ENCODE measurements at regions not wholly inside any gene's neighbourhood (a gene's known extent, or its start where the extent isn't known, plus 50 kb on each side); places are given as distances from the start of the nearest gene placed in this dataset.

DNA sequence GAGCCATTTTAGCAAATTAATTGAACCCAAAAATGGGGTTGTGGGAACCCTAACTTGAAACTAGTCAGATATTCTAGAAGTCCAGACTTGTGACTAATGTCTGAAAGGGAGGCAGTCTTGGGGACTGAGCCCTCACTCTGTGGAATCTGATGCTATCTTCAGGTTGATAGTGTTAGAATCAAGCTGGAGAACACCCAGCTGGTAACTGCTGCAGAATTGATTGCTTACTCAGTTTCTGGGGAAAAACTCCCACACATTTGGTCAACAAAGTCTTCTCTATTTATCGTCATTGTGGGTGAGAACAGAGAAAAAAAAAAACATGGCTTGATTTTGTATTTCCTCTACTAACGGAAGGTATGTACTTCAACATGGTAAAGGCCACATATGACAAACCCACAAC, 1925.8 kb upstream of the CELF4 start:
- no peaks in the 10 kb centered on the region for H3K4me1 Mint-ChIP-seq (ENCODE audit: insufficient read depth, unreplicated experiment)
- ChIA-PET CTCF (interaction anchor here (0.6 to 0.7 kb wide), 2 partner anchors 294 to 517 kb away, joined by 3 to 5 read pairs; no protein-coding TSS in a partner anchor), POLR2A (no interaction called here)
- no peaks in the 10 kb centered on the region for H3K9me3 Mint-ChIP-seq (ENCODE audit: unreplicated experiment)
- H3K4me3 Mint-ChIP-seq (ENCODE audit: unreplicated experiment): no peak overlapping the region
- TF ChIP-seq CTCF (IDR thresholded peaks at IDR 0.05; ENCODE audit: unreplicated experiment): no peak
- intact Hi-C loops (cut with micrococcal nuclease): no loop called here
- DNase-seq (ENCODE audit: unreplicated experiment): no peak
- no peaks in the 10 kb centered on the region for H3K27me3 Mint-ChIP-seq (ENCODE audit: insufficient read depth, unreplicated experiment)
- BruUV-seq (replicated peaks): no TSS peak
- no peaks in the 10 kb centered on the region for H3K36me3 Mint-ChIP-seq (ENCODE audit: insufficient read depth, unreplicated experiment)
- no peak overlapping the region for H3K27ac Mint-ChIP-seq (ENCODE audit: low read depth, unreplicated experiment)

DNA sequence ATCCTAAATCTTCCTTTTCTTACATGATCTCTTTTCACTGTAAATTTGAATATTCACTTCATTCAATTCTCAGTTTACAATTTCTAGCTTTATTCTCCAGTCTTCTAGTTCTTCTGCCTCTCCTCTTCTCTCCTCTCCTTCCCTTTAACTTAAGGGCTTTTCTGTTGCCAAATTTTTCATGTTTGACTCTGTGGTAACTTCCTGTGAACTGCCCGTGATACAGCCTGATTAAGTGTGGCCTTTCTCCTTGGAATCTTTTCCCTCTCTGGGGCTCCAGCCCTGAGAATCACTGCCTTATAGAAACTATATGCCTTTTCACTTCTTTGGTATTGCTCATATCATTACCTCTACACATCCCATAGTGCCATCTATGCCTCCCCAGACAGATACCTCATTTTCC, 1923.8 kb upstream of the CELF4 start:
- no peak for TF ChIP-seq CTCF (IDR thresholded peaks at IDR 0.05; ENCODE audit: unreplicated experiment)
- no TSS peak for BruUV-seq (replicated peaks)
- Mint-ChIP-seq H3K9me3 (ENCODE audit: unreplicated experiment) (no peaks in the 10 kb centered on the region), H3K27ac (ENCODE audit: low read depth, unreplicated experiment) (no peak overlapping the region), H3K36me3 (ENCODE audit: insufficient read depth, unreplicated experiment) (no peaks in the 10 kb centered on the region), H3K4me1 (ENCODE audit: insufficient read depth, unreplicated experiment) (peaks cover 5% of the 10 kb centered on the region), H3K4me3 (ENCODE audit: unreplicated experiment) (no peak overlapping the region), H3K27me3 (ENCODE audit: insufficient read depth, unreplicated experiment) (no peaks in the 10 kb centered on the region)
- intact Hi-C loops (cut with micrococcal nuclease): no loop called here
- POLR2A ChIA-PET: no interaction called here
- CTCF ChIA-PET: no interaction called here
- no peak for DNase-seq (ENCODE audit: unreplicated experiment)

DNA sequence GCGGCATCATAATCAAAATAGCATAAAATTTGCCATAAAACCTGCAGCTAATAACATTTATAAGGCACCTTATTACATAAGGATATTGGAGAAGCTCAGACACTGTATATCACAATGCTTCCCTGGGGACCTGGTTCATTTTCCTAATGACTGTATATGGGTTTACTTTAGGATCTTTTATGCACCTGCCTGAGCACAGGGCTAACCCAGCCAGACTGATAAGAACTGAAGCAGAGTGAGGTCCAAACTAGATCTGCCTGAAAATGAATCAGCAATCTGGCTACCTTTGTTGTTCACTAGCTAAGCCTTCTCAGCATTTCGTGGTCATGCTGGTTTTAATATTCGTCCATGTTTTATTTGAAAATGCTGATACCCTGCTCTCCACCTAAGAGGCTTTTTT, 1922.3 kb upstream of the CELF4 start:
- POLR2A ChIA-PET: interaction anchor here (0.6 to 0.8 kb wide), 4 partner anchors 14 to 1868 kb away, joined by 3 to 7 read pairs (median 4); no protein-coding TSS in a partner anchor
- Mint-ChIP-seq H3K27me3 (ENCODE audit: insufficient read depth, unreplicated experiment) (no peaks in the 10 kb centered on the region), H3K36me3 (ENCODE audit: insufficient read depth, unreplicated experiment) (no peaks in the 10 kb centered on the region), H3K4me3 (ENCODE audit: unreplicated experiment) (no peak overlapping the region), H3K9me3 (ENCODE audit: unreplicated experiment) (no peaks in the 10 kb centered on the region), H3K27ac (ENCODE audit: low read depth, unreplicated experiment) (no peak overlapping the region), H3K4me1 (ENCODE audit: insufficient read depth, unreplicated experiment) (peaks cover 5% of the 10 kb centered on the region)
- DNase-seq (ENCODE audit: unreplicated experiment): no peak
- TF ChIP-seq CTCF (IDR thresholded peaks at IDR 0.05; ENCODE audit: unreplicated experiment): no peak
- no TSS peak for BruUV-seq (replicated peaks)
- CTCF ChIA-PET: interaction anchor here (0.9 kb wide), 1 partner anchor 29 kb away, joined by 3 read pairs; no protein-coding TSS in a partner anchor
- intact Hi-C loops (cut with micrococcal nuclease): no loop called here

DNA sequence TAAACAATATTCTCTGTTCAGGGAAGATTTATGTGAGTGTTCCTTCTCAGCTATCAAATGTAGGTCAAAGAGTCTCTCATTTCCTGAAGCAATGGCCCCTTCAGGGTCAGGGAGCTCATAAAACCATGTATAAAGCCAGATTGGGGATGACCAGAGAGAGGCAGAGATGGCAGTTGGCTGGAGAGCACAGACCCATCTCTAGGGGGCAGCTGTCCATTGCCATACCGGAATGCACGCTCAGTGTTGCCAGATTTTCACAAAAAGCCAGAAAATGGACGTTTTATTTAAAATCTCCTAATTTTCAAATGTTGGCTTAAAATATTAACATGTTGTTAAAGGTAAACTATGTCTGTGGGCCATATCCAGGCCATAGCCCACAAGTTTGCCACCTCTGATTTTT, 1920.7 kb upstream of the CELF4 start:
- DNase-seq (ENCODE audit: unreplicated experiment): no peak
- BruUV-seq (replicated peaks): no TSS peak
- ChIA-PET CTCF (no interaction called here), POLR2A (no interaction called here)
- no peaks in the 10 kb centered on the region for H3K27me3 Mint-ChIP-seq (ENCODE audit: insufficient read depth, unreplicated experiment)
- intact Hi-C loops (cut with micrococcal nuclease): no loop called here
- TF ChIP-seq CTCF (IDR thresholded peaks at IDR 0.05; ENCODE audit: unreplicated experiment): no peak
- H3K36me3 Mint-ChIP-seq (ENCODE audit: insufficient read depth, unreplicated experiment): no peaks in the 10 kb centered on the region
- H3K4me1 Mint-ChIP-seq (ENCODE audit: insufficient read depth, unreplicated experiment): peaks cover 5% of the 10 kb centered on the region
- no peak overlapping the region for H3K27ac Mint-ChIP-seq (ENCODE audit: low read depth, unreplicated experiment)
- H3K9me3 Mint-ChIP-seq (ENCODE audit: unreplicated experiment): no peaks in the 10 kb centered on the region
- no peak overlapping the region for H3K4me3 Mint-ChIP-seq (ENCODE audit: unreplicated experiment)

Measured in MCF 10A (cell line).